Keratinocyte (primary cell): ENCODE measurements at regions not wholly inside any gene's neighbourhood (a gene's known extent, or its start where the extent isn't known, plus 50 kb on each side); places are given as distances from the start of the nearest gene placed in this dataset.

ENCODE experiments used
- DNase-seq: peaks from one replicate; pipeline ENCODE4 v3.0.0-alpha.2; 2011; ENCODE audit warnings: low read depth, missing footprints, low spot score
- FAIRE-seq: peaks from 2 replicates; lab custom pipeline; 2011; peaks lifted over from hg19 to GRCh38; lab: Jason Lieb, UNC
- H2AFZ ChIP-seq: 2 replicates; pipeline ENCODE4 v1.6.0; 2012; ENCODE audit warnings: low read length, control low read depth, inconsistent platforms; ENCODE audit not compliant: control insufficient read depth
- H3K27ac ChIP-seq: 2 replicates; pipeline ENCODE4 v1.5.1; 2011; ENCODE audit warnings: low read length; ENCODE audit not compliant: control insufficient read depth, insufficient read depth
- H3K27me3 ChIP-seq: 3 replicates; pipeline ENCODE4 v1.6.0; 2011; ENCODE audit warnings: low read length; ENCODE audit not compliant: control insufficient read depth, insufficient read depth; ENCODE audit errors: extremely low read depth
- H3K36me3 ChIP-seq, 2 experiments: 2 replicates in 1 of 2; 3 replicates in 1 of 2; pipeline ENCODE4 v1.5.1; 2011; ENCODE audit warnings: low read length in 2 of 2, mild to moderate bottlenecking in 1 of 2; ENCODE audit not compliant: control insufficient read depth in 2 of 2, insufficient read depth in 2 of 2; ENCODE audit errors: extremely low read depth in 1 of 2
- H3K4me1 ChIP-seq: 3 replicates; pipeline ENCODE4 v1.5.1; 2011; ENCODE audit warnings: low read length; ENCODE audit not compliant: control insufficient read depth, insufficient read depth; ENCODE audit errors: extremely low read depth
- H3K4me2 ChIP-seq: 3 replicates; pipeline ENCODE4 v1.6.0; 2011; ENCODE audit warnings: low read depth, low read length; ENCODE audit not compliant: control insufficient read depth, insufficient read depth; ENCODE audit errors: extremely low read depth
- H3K4me3 ChIP-seq, 3 experiments: fragments of 200-600 bp in 1 of 3; sonication (generic) in 1 of 3; 2 replicates in 2 of 3; 3 replicates in 1 of 3; pipeline ENCODE4 v1.5.1; 2011 to 2016; ENCODE audit warnings: low read length in 3 of 3, mild to moderate bottlenecking in 3 of 3, control low read depth in 2 of 3, inconsistent platforms in 1 of 3, low read depth in 1 of 3, mixed read lengths in 1 of 3, mixed run types in 1 of 3, moderate library complexity in 1 of 3; ENCODE audit not compliant: control insufficient read depth in 2 of 3, insufficient read depth in 2 of 3; ENCODE audit errors: extremely low read depth in 1 of 3
- H3K79me2 ChIP-seq: 2 replicates; pipeline ENCODE4 v1.6.0; 2012; ENCODE audit warnings: low read length; ENCODE audit not compliant: control insufficient read depth, insufficient read depth
- H3K9ac ChIP-seq: 3 replicates; pipeline ENCODE4 v1.6.0; 2011; ENCODE audit warnings: low read length; ENCODE audit not compliant: control insufficient read depth, insufficient read depth; ENCODE audit errors: extremely low read depth
- H3K9me1 ChIP-seq: 3 replicates; pipeline ENCODE4 v1.6.0; 2011; ENCODE audit warnings: low read length; ENCODE audit not compliant: control insufficient read depth, insufficient read depth; ENCODE audit errors: extremely low read depth
- H3K9me3 ChIP-seq: 2 replicates; pipeline ENCODE4 v1.5.1; 2012; ENCODE audit warnings: low read depth, low read length; ENCODE audit not compliant: control insufficient read depth
- H4K20me1 ChIP-seq: 3 replicates; pipeline ENCODE4 v1.6.0; 2011; ENCODE audit warnings: low read length; ENCODE audit not compliant: control insufficient read depth, insufficient read depth; ENCODE audit errors: extremely low read depth
- CTCF ChIP-seq, 3 experiments: IDR thresholded peaks in 1 of 3; conservative IDR thresholded peaks in 1 of 3; optimal IDR thresholded peaks in 1 of 3; 2 replicates in 2 of 3; 3 replicates in 1 of 3; pipeline versions ENCODE3 to v1.5.1; 2011; ENCODE audit warnings: low read length in 3 of 3, mild to moderate bottlenecking in 3 of 3, moderate library complexity in 2 of 3, control low read depth in 1 of 3, inconsistent platforms in 1 of 3; ENCODE audit not compliant: insufficient read depth in 2 of 3; ENCODE audit errors: extremely low read depth in 1 of 3
- EZH2 ChIP-seq: IDR thresholded peaks from one replicate; pipeline ENCODE4 v1.6.1; 2012; ENCODE audit warnings: inconsistent platforms, mild to moderate bottlenecking, low read length, moderate library complexity
- dilution Hi-C: fragments of 300-500 bp; cut with MboI; formaldehyde crosslinking; loops from one replicate; pipeline ENCODE4 v1.7.0; 2020; ENCODE audit warnings: low sequenced_read_pairs; ENCODE audit not compliant: extremely low pct_ligation_motif_present

GRCh38 chr12:91918431-91918830 is 227.2 kb downstream of the BTG1 start:
- dilution Hi-C loops: no loop called here

GRCh38 chr12:91914701-91915100 is 230.9 kb downstream of the BTG1 start:
- no peak overlapping the region for H3K27ac ChIP-seq
- FAIRE-seq (no peak), DNase-seq (no peak)
- H3K9me3 ChIP-seq: no peaks in the 10 kb centered on the region
- no peak overlapping the region for H2AFZ ChIP-seq
- H3K4me2 ChIP-seq: no peak overlapping the region
- H3K4me3 ChIP-seq: no peak overlapping the region
- H3K27me3 ChIP-seq: no peaks in the 10 kb centered on the region
- dilution Hi-C loops: no loop called here
- no peaks in the 10 kb centered on the region for H3K4me1 ChIP-seq
- H3K9ac ChIP-seq: no peak overlapping the region
- H3K9me1 ChIP-seq: no peaks in the 10 kb centered on the region
- TF ChIP-seq EZH2 (no peak), CTCF (optimal IDR thresholded peaks at IDR 0.05 in 1 of 3, IDR thresholded peaks at IDR 0.05 in 1 of 3, conservative IDR thresholded peaks at IDR 0.05 in 1 of 3; ENCODE audit: extremely low read depth in 1 of 3, insufficient read depth in 2 of 3, low read length in 3 of 3) (no peak)
- no peaks in the 10 kb centered on the region for H4K20me1 ChIP-seq
- no peaks in the 10 kb centered on the region for H3K36me3 ChIP-seq
- no peaks in the 10 kb centered on the region for H3K79me2 ChIP-seq

More at GRCh38 chr12:91918431-91918830, 227.2 kb downstream of the BTG1 start:
- Histone ChIP-seq H3K27me3 (no peaks in the 10 kb centered on the region), H3K27ac (no peak overlapping the region), H3K36me3 (no peaks in the 10 kb centered on the region), H3K79me2 (no peaks in the 10 kb centered on the region), H3K9me1 (no peaks in the 10 kb centered on the region), H3K4me3 (no peak overlapping the region), H2AFZ (no peak overlapping the region), H3K4me1 (no peaks in the 10 kb centered on the region), H3K9me3 (no peaks in the 10 kb centered on the region), H3K9ac (no peak overlapping the region), H4K20me1 (no peaks in the 10 kb centered on the region), H3K4me2 (no peak overlapping the region)
- no peak for DNase-seq
- TF ChIP-seq CTCF (optimal IDR thresholded peaks at IDR 0.05 in 1 of 3, IDR thresholded peaks at IDR 0.05 in 1 of 3, conservative IDR thresholded peaks at IDR 0.05 in 1 of 3; ENCODE audit: extremely low read depth in 1 of 3, insufficient read depth in 2 of 3, low read length in 3 of 3) (no peak), EZH2 (no peak)
- FAIRE-seq: no peak
